ENCODE measurements at regions not wholly inside any gene's neighbourhood (a gene's known extent, or its start where the extent isn't known, plus 50 kb on each side); places are given as distances from the start of the nearest gene placed in this dataset.

GRCh38 chr6:94651239-94651638, 926.1 kb upstream of the MANEA start:
- Histone ChIP-seq H3K27ac (ENCODE audit: low read depth, low read length) (no peak overlapping the region), H3K4me1 (ENCODE audit: control insufficient read depth in 5 of 5, insufficient read depth in 5 of 5, low read length in 5 of 5) (no peaks in the 10 kb centered on the region), H3K9ac (ENCODE audit: low read length in 5 of 5) (no peak overlapping the region), H3K27me3 (ENCODE audit: control insufficient read depth in 5 of 5, insufficient read depth in 4 of 5, low read length in 5 of 5) (no peaks in the 10 kb centered on the region), H3K4me3 (ENCODE audit: low read depth in 1 of 5, low read length in 5 of 5) (no peak overlapping the region), H3K9me3 (ENCODE audit: control insufficient read depth in 5 of 5, low read length in 5 of 5) (no peaks in the 10 kb centered on the region), H3K36me3 (ENCODE audit: control insufficient read depth in 5 of 5, insufficient read depth in 5 of 5, low read length in 5 of 5) (no peaks in the 10 kb centered on the region)

- no peaks in the 10 kb centered on the region for H3K9me3 ChIP-seq (ENCODE audit: control insufficient read depth in 5 of 5, low read length in 5 of 5)
- H3K27me3 ChIP-seq (ENCODE audit: control insufficient read depth in 5 of 5, insufficient read depth in 4 of 5, low read length in 5 of 5): no peaks in the 10 kb centered on the region
- no peaks in the 10 kb centered on the region for H3K36me3 ChIP-seq (ENCODE audit: control insufficient read depth in 5 of 5, insufficient read depth in 5 of 5, low read length in 5 of 5)
- no peak overlapping the region for H3K27ac ChIP-seq (ENCODE audit: low read depth, low read length)
- no peak overlapping the region for H3K9ac ChIP-seq (ENCODE audit: low read length in 5 of 5)
- H3K4me3 ChIP-seq (ENCODE audit: low read depth in 1 of 5, low read length in 5 of 5): no peak overlapping the region
- H3K4me1 ChIP-seq (ENCODE audit: control insufficient read depth in 5 of 5, insufficient read depth in 5 of 5, low read length in 5 of 5): peaks cover 0 to 3% (median 0%) of the 10 kb centered on the region in 5 donors
Measured at GRCh38 chr6:94645191-94645590, 932.1 kb upstream of the MANEA start.

DNA sequence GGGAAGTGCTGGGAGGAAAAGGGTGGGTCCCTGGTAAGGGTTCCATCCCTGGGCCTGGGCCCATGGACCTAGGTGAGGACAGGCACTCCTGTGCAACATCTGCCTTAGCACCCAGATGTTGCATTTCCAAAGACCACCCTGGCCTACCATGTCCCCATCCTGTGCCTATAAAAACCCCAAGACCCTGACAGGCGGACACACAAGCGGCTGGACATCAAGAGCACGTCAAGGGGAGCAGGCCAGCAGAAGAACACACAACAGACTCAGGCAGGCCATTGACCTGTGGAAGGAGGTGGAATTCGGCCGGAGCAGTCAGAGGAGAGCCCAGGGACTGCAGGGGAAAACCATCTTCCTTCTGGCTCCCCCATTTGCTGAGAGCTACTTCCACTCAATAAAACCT, 937.8 kb upstream of the MANEA start:
- H3K27me3 ChIP-seq (ENCODE audit: control insufficient read depth in 5 of 5, insufficient read depth in 4 of 5, low read length in 5 of 5): no peaks in the 10 kb centered on the region
- H3K9ac ChIP-seq (ENCODE audit: low read length in 5 of 5): no peak overlapping the region

DNA sequence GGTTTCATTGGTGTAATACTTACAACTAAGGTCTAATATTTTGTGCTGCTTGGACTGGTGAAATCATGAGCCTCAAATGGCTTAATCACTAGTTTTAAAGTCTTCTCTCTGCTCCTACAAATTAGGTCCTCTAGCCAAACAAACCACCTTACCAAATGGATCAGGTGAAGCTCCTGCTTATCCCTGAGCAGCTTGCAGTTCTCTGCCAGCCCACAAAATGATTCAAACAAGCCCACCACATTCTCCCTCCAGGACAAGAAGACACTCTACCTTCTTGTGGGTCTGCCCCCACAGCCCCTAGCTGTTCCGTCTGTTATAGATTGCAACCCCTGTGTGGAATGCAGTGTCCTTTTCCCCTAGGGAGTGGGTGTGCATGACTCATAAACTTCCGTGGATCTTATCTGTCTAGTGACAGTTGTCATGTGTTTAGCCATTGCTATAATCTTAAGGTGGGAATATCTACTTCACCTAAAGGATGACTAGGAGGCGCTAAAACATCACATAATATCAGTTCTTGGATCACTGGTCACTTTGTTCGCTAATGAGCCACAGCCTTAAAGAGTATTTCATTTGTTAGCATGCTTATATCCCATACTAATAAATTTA, 940.5 kb upstream of the MANEA start:
- H3K27me3 ChIP-seq (ENCODE audit: control insufficient read depth in 5 of 5, insufficient read depth in 4 of 5, low read length in 5 of 5): no peaks in the 10 kb centered on the region
- no peaks in the 10 kb centered on the region for H3K9me3 ChIP-seq (ENCODE audit: control insufficient read depth in 5 of 5, low read length in 5 of 5)
- peaks cover 0 to 3% (median 0%) of the 10 kb centered on the region in 5 donors for H3K4me1 ChIP-seq (ENCODE audit: control insufficient read depth in 5 of 5, insufficient read depth in 5 of 5, low read length in 5 of 5)
- no peak overlapping the region for H3K4me3 ChIP-seq (ENCODE audit: low read depth in 1 of 5, low read length in 5 of 5)
- H3K27ac ChIP-seq (ENCODE audit: low read depth, low read length): no peak overlapping the region
- no peak overlapping the region for H3K9ac ChIP-seq (ENCODE audit: low read length in 5 of 5)
- no peaks in the 10 kb centered on the region for H3K36me3 ChIP-seq (ENCODE audit: control insufficient read depth in 5 of 5, insufficient read depth in 5 of 5, low read length in 5 of 5)

More for the DNA sequence above, 937.8 kb upstream of the MANEA start:
- no peaks in the 10 kb centered on the region for H3K9me3 ChIP-seq (ENCODE audit: control insufficient read depth in 5 of 5, low read length in 5 of 5)
- no peaks in the 10 kb centered on the region for H3K36me3 ChIP-seq (ENCODE audit: control insufficient read depth in 5 of 5, insufficient read depth in 5 of 5, low read length in 5 of 5)
- no peak overlapping the region for H3K4me3 ChIP-seq (ENCODE audit: low read depth in 1 of 5, low read length in 5 of 5)
- H3K27ac ChIP-seq (ENCODE audit: low read depth, low read length): no peak overlapping the region
- H3K4me1 ChIP-seq (ENCODE audit: control insufficient read depth in 5 of 5, insufficient read depth in 5 of 5, low read length in 5 of 5): peaks cover 0 to 3% (median 0%) of the 10 kb centered on the region in 5 donors

DNA sequence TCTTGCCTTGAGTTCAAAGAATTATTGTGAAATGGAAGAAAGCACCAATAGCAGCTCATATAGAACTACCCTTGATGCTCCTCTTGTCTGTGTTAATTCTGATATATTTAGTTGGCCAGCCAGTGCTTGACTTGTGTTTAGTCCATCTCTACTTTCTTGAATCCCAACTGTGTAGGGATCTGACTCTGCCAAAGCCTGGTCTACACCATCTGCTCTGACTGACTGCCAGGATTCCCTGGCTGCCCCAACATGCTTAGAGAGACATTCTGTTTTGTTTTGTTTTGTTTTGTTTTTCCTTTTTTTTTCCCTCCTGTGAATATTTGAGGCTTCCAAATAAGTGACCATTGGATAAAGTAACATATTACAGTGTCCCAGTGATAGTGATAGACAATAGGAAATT, 953.7 kb upstream of the MANEA start:
- Histone ChIP-seq H3K4me1 (ENCODE audit: control insufficient read depth in 5 of 5, insufficient read depth in 5 of 5, low read length in 5 of 5) (no peaks in the 10 kb centered on the region), H3K4me3 (ENCODE audit: low read depth in 1 of 5, low read length in 5 of 5) (no peak overlapping the region), H3K9ac (ENCODE audit: low read length in 5 of 5) (no peak overlapping the region), H3K36me3 (ENCODE audit: control insufficient read depth in 5 of 5, insufficient read depth in 5 of 5, low read length in 5 of 5) (no peaks in the 10 kb centered on the region), H3K9me3 (ENCODE audit: control insufficient read depth in 5 of 5, low read length in 5 of 5) (no peaks in the 10 kb centered on the region), H3K27me3 (ENCODE audit: control insufficient read depth in 5 of 5, insufficient read depth in 4 of 5, low read length in 5 of 5) (no peaks in the 10 kb centered on the region), H3K27ac (ENCODE audit: low read depth, low read length) (no peak overlapping the region)

GRCh38 chr6:94622783-94623182, 954.6 kb upstream of the MANEA start:
- Histone ChIP-seq H3K27me3 (ENCODE audit: control insufficient read depth in 5 of 5, insufficient read depth in 4 of 5, low read length in 5 of 5) (no peaks in the 10 kb centered on the region), H3K27ac (ENCODE audit: low read depth, low read length) (no peak overlapping the region), H3K9ac (ENCODE audit: low read length in 5 of 5) (no peak overlapping the region), H3K4me3 (ENCODE audit: low read depth in 1 of 5, low read length in 5 of 5) (no peak overlapping the region), H3K36me3 (ENCODE audit: control insufficient read depth in 5 of 5, insufficient read depth in 5 of 5, low read length in 5 of 5) (no peaks in the 10 kb centered on the region), H3K9me3 (ENCODE audit: control insufficient read depth in 5 of 5, low read length in 5 of 5) (no peaks in the 10 kb centered on the region), H3K4me1 (ENCODE audit: control insufficient read depth in 5 of 5, insufficient read depth in 5 of 5, low read length in 5 of 5) (no peaks in the 10 kb centered on the region)

DNA sequence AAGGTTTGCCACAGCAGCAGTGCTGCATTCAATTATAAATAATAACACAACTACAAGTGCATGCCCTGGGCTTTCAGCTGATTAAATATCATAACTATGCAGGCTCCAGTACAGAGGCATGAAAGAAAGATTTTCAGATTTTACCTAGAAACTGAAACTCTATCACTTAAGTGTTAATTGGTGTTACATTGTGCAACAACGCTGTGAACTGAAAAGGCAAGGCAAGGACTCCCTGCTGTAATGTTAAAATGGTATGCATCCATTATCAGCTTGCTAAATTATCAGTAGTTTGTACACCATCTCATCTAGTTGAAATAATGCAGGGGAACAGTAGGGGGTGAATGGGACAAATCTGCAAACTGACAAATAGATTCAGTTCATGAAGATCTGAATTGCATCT, 976.7 kb upstream of the MANEA start:
- Histone ChIP-seq H3K36me3 (ENCODE audit: control insufficient read depth in 5 of 5, insufficient read depth in 5 of 5, low read length in 5 of 5) (no peaks in the 10 kb centered on the region), H3K27me3 (ENCODE audit: control insufficient read depth in 5 of 5, insufficient read depth in 4 of 5, low read length in 5 of 5) (no peaks in the 10 kb centered on the region), H3K27ac (ENCODE audit: low read depth, low read length) (no peak overlapping the region), H3K9ac (ENCODE audit: low read length in 5 of 5) (no peak overlapping the region), H3K4me3 (ENCODE audit: low read depth in 1 of 5, low read length in 5 of 5) (no peak overlapping the region), H3K4me1 (ENCODE audit: control insufficient read depth in 5 of 5, insufficient read depth in 5 of 5, low read length in 5 of 5) (peaks cover 0 to 16% (median 8%) of the 10 kb centered on the region in 5 donors), H3K9me3 (ENCODE audit: control insufficient read depth in 5 of 5, low read length in 5 of 5) (no peaks in the 10 kb centered on the region)

- Histone ChIP-seq H3K9me3 (ENCODE audit: control insufficient read depth in 5 of 5, low read length in 5 of 5) (no peaks in the 10 kb centered on the region), H3K4me1 (ENCODE audit: control insufficient read depth in 5 of 5, insufficient read depth in 5 of 5, low read length in 5 of 5) (peaks cover 0 to 6% (median 0%) of the 10 kb centered on the region in 5 donors), H3K9ac (ENCODE audit: low read length in 5 of 5) (no peak overlapping the region), H3K27me3 (ENCODE audit: control insufficient read depth in 5 of 5, insufficient read depth in 4 of 5, low read length in 5 of 5) (no peaks in the 10 kb centered on the region), H3K36me3 (ENCODE audit: control insufficient read depth in 5 of 5, insufficient read depth in 5 of 5, low read length in 5 of 5) (no peaks in the 10 kb centered on the region), H3K4me3 (ENCODE audit: low read depth in 1 of 5, low read length in 5 of 5) (no peak overlapping the region), H3K27ac (ENCODE audit: low read depth, low read length) (no peak overlapping the region)
Measured at GRCh38 chr6:94597487-94597886, 979.8 kb upstream of the MANEA start.

DNA sequence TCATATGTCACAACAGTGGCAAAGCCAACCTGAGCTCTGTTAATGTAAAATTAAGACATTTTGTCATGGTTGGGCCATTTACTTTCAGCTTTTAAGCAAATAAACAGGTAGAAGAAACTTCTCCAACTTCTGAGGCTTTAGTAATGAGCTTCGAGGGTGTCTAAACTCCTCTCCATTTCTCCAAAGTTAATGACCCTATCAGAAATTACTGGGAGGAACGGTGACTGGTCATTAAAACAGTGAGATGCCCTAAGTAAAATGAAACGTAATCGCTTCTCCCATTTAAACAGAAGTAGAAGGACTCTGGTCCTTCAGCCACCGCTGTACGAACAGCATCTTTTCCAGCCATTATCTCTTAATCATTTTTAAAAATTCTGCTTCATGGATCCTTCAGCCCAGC, 986.9 kb upstream of the MANEA start:
- Histone ChIP-seq H3K9me3 (ENCODE audit: control insufficient read depth in 5 of 5, low read length in 5 of 5) (no peaks in the 10 kb centered on the region), H3K9ac (ENCODE audit: low read length in 5 of 5) (no peak overlapping the region), H3K4me3 (ENCODE audit: low read depth in 1 of 5, low read length in 5 of 5) (no peak overlapping the region), H3K27ac (ENCODE audit: low read depth, low read length) (no peak overlapping the region), H3K27me3 (ENCODE audit: control insufficient read depth in 5 of 5, insufficient read depth in 4 of 5, low read length in 5 of 5) (no peaks in the 10 kb centered on the region), H3K36me3 (ENCODE audit: control insufficient read depth in 5 of 5, insufficient read depth in 5 of 5, low read length in 5 of 5) (no peaks in the 10 kb centered on the region), H3K4me1 (ENCODE audit: control insufficient read depth in 5 of 5, insufficient read depth in 5 of 5, low read length in 5 of 5) (no peaks in the 10 kb centered on the region)

DNA sequence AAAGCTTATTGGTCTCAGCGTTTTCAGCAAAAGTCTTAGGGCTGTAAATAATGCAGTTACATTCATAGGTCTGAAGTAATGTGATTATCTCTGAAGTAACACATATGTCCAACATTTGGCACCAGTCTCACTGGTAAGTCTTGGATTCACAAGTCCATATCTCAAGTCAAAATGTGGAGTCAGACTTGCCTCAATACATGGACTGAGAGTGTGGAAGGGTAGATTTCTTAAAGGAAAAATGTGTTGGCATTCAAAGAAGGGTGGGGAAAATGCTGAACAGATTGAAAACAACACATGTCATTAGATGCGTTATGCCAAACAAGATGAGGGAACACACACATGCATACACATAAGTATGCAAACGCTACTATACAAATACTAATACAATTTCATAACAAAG, 989.0 kb upstream of the MANEA start:
- Histone ChIP-seq H3K36me3 (ENCODE audit: control insufficient read depth in 5 of 5, insufficient read depth in 5 of 5, low read length in 5 of 5) (no peaks in the 10 kb centered on the region), H3K27me3 (ENCODE audit: control insufficient read depth in 5 of 5, insufficient read depth in 4 of 5, low read length in 5 of 5) (no peaks in the 10 kb centered on the region), H3K4me3 (ENCODE audit: low read depth in 1 of 5, low read length in 5 of 5) (no peak overlapping the region), H3K4me1 (ENCODE audit: control insufficient read depth in 5 of 5, insufficient read depth in 5 of 5, low read length in 5 of 5) (peaks cover 0 to 10% (median 0%) of the 10 kb centered on the region in 5 donors), H3K27ac (ENCODE audit: low read depth, low read length) (no peak overlapping the region), H3K9me3 (ENCODE audit: control insufficient read depth in 5 of 5, low read length in 5 of 5) (no peaks in the 10 kb centered on the region), H3K9ac (ENCODE audit: low read length in 5 of 5) (no peak overlapping the region)
